Effector CD8-positive, alpha-beta T cell (primary cell): ENCODE measurements at regions not wholly inside any gene's neighbourhood (a gene's known extent, or its start where the extent isn't known, plus 50 kb on each side); places are given as distances from the start of the nearest gene placed in this dataset.

Source experiments
- DNase-seq: peaks from one replicate; lab custom pipeline; 2025; lab: John Stamatoyannopoulos, UW

DNA sequence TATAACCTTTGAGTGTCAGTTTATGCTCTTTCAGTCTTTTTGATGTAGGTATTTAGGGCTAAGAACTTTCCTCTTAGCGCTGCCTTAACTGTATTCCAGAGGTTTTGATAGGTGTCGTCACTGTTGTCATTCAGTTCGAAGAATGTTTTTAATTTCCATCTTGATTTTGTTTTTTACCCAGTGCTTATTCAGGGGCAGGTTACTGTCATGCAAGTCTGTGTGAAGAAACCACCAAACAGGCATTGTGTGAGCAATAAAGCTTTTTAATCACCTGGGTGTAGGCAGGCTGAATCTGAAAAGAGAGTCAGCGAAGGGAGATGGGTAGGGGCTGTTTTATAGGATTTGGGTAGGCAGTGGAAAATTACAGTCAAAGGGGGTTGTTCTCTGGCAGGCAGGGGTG is 142.0 kb upstream of the USP9Y start:
- no peak for DNase-seq

DNA sequence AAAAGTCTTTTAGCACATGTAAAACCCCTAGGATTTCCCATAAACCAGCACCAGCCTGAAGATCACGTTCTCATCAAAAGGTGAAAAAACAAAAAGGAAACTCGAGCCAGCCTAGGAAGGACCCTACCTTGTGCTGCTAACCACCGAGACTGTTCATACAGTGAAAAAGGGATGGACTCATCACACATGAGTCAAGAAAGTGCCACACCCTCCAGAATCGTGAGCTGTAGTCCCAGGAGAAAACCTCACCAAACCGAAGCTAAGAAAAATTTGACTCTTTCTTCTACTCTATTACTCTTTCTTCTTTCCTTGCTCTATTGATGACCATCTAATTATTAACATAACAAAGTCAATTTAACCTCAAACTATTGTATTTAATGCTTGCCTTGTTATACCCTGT is 124.8 kb upstream of the USP9Y start:
- no peak for DNase-seq

DNA sequence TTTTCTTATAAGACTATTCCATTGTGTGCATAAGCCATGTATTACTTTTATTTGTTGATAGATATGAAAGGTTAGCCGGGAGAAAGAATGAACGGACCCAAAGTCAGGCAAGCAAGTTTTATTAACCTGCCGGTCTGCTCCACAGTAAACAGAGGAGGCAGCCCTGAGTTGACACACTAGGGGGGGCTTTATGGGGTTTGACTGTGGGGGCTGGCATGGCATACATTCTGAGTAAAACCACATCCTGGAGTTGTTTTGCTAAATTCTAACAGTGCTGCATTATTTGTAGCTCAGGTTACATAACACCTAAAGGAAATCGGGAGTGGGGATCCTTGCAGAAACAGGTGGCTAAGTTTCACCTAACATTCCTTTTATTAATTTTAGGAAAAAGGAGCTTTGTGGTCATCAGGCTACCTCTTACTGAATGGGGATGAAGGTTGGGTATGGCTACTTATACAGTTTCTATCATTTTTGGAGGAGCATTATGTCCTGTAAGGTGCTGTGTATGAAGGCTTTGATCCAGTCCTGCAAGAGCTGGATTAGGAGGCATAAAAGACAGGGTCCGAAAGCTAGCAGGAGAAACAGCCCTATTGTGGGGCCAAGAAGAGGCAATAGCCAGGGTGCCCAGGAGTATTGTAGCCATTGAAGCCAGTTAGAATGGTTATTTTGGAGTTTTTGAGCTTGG is 107.4 kb upstream of the USP9Y start:
- DNase-seq, result no peak

DNA sequence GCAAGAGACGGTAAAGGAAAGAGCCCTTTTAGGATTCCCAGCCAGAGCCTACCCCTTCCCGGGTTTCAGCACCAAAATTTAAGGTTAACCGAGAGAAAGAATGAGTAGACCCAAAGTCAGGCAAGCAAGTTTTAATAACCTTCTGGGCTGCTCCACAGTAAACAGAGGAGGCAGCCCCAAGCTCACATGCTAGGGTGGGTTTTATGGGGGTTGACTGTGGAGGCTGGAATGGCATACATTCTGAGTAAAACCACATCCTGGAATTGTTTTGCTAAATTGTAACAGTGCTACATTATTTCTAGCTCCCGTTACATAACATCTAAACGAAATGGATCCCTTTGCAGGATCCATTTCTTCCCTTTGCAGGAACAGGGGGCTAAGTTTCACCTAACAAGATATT is 102.2 kb upstream of the USP9Y start:
- no peak for DNase-seq

DNA sequence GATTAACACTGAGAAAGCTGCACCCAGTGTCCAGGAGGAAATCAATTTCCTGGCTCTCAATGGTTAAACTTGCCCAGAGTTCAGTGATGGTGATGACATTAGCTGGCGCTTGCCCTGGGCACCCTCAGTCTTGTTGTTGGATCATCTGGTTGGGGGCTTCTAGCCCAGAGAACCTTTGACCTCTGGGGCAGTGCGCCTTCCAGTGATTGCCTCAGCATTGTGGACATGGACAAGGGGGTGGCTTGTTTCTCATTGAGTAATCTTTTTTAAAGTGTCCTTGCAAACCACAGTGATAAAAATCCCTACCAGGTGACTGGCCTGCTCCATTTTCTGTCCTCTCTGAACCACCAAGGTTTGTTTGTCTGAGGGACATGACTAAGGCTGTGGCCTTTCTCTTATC is 95.6 kb upstream of the USP9Y start:
- DNase-seq, result no peak

DNA sequence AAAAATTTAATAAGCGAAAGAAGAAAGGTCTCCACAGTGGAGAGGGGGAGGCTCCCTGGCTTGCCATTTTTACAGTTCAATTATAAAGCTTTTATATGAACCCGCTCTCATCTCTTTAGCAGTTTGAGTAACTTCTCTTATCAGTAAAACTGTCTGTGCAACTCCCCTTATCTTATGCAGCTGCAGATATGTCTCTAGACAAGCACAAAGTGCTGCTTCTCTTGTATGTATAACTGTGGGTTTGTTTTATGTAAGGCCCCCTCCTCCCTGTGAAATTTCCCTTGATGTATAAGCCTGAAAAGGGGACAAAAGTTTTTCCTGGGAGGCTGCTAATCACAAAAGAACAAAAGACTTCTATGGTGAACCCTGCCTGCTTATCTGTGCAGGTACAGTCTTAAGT is 90.2 kb upstream of the USP9Y start:
- no peak for DNase-seq

DNA sequence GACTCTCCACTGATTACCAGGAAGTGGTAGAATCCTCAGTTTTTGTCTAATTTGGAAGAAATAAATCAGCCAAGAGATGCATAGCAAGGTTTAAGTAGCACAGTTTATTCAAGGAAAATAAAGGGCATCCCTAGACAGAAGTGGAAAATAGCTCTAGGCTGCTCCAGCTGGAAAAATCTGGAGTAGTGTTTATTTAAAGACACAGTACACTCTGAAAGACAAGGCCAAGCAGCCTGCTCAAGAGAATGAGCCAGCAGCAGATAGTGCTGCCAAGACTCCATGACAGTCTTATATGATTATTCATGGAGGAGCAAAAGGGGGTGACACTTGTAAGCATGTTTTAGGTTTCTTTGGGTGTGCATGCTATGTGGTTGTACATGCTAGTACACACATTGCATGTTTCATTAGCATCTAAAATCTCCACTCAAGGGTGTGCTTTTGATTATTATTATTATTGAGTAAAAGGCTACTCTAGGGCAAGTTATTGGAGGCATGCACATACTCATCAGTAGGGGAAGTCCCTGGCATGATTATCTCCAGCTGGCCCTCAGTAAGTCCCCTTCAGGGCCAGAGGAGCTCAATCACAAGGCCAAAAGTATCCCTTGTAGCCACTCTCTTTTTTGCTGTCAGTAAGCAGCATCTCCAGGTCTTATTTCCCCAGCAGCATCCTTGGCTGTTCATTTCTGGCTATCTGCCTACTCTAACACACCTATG is 85.1 kb upstream of the USP9Y start:
- no peak for DNase-seq

DNA sequence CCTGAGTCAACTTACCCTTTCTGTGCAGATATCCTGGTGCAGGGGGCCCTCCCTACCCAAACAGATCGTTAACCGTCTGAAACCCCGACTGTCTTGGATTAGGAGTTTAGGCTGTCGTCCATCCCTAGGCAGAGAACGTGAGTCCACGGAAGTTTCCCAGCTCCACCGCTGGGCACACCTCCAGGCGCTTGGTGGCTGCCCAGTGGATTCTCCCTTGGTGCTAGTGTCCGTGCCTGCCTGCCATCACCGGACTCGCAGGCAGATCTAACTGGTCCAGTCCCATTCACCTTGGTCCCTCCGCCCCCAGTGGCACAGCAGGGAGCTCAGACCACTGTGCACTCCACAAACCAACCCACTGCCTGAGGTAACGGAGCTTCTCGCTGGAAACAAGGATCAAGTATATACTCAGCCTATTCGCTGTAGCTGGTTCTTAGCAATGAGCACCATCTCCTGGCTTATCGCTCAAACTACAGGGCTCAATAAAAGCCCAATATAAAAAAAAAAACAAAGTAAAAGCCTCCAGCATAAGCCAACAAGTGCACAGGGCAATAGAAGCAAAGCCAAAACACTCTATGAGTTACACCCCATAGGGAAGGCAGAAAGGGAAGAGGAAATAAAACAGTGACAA is 79.5 kb upstream of the USP9Y start:
- no peak for DNase-seq

DNA sequence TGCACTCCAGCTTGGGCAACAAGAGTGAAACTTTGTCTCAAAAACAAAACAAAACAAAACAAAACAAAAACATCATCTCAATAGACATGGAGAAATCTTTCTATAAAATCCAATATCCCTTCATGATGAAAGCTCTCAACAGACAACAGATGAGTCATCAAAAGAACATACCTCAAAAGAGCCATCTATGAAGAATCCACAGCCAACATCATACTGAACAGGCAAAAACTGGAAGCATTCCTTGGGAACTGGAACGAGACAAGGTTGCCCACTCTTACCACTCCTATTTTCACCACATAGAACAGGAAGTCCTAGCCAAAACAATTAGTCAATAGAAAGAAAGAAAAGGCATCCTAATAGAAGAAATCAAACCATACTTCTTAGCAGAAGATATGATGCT is 77.8 kb upstream of the USP9Y start:
- DNase-seq, result no peak

DNA sequence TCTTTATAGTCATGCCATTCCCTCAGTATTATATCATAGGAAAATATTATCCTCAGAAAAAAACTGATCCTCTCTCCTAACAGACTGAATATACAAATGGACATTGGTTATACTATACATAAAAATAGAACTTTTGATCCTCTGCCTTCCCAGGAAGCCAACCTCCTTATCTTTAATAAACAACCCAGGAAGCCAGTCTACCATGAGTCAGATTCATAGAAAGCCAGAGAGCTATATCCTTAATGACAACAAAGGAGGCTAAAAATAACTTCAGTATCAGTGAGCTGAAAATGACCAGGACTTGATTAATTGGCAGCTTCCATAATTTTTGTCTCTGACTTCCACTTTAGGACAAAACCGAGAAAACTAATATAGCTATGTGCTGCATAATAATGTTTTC is 58.0 kb upstream of the USP9Y start:
- no peak for DNase-seq

DNA sequence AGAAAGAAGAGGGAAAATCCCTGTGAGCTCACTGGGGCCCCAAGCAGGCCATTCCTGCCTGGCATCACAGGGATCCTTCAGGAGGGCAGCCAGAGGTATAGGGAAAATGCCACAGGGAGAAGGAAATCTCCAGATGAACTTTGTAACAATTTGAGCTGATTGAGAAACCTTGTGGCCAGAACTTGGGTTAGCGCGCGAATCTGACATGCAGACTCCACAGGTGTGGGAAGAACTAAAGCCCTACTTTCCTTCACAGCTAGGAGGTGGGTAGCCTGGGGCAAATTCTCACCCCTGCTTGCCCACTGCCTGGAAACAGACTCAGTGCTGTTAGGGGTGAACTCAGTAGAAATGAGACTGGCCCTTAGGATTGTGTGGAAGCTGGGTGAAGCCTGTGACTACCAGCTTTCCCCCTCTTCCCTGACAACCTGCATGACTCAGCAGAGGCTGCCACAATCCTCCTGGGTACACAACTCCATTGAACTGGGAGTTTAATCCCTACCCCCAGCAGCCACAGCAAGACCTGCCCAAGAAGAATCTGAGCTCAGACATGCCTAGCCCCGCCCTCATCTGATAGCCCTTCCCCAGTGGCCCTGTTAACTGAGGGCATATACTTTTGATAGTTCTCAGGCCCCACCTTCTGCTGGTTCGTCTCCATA is 57.2 kb upstream of the USP9Y start:
- DNase-seq, result no peak

DNA sequence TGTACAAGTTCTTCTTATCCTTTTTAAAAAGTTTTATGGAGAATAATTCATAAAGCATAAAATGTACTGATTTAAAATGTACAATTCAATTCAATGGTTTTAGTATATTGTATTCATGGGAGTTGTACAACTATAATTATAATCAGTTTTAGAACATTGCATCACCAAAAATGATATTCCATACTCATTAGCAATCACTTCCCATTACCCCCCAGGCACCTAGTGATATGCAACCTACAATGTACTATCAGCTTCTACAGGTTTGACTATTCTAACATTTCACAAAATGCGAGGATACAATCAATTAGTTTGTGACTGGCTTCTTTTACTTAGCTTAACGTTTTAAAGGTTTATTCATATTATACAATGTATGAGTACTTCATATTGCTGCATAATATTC is 49.9 kb upstream of the USP9Y start:
- no peak for DNase-seq
